ENCODE measurements at regions not wholly inside any gene's neighbourhood (a gene's known extent, or its start where the extent isn't known, plus 50 kb on each side); places are given as distances from the start of the nearest gene placed in this dataset.
A peak's percentile ranks its signal among the peaks of the same experiment; 100 is the strongest.

- DNase-seq (ENCODE audit: low read depth in 2 of 2), result no peak
Measured at GRCh38 chr12:91542067-91542466, 359.4 kb upstream of the DCN start.

- DNase-seq (ENCODE audit: low read depth in 2 of 2), result no peak
Measured at GRCh38 chr12:91538418-91538817, 355.8 kb upstream of the DCN start.

GRCh38 chr12:91533366-91533765, 350.7 kb upstream of the DCN start:
- DNase-seq (ENCODE audit: low read depth in 2 of 2), result no peak

GRCh38 chr12:91529829-91530228, 347.2 kb upstream of the DCN start:
- no peak for DNase-seq (ENCODE audit: low read depth in 2 of 2)

- DNase-seq (ENCODE audit: low read depth in 2 of 2), result no peak
Measured at GRCh38 chr12:91523831-91524230, 341.2 kb upstream of the DCN start.

GRCh38 chr12:91516695-91517047, 334.1 kb upstream of the DCN start:
- no peak for DNase-seq (ENCODE audit: low read depth in 2 of 2)

- DNase-seq (ENCODE audit: low read depth in 2 of 2), result no peak
Measured at GRCh38 chr12:91515944-91516694, 333.5 kb upstream of the DCN start.

- DNase-seq (ENCODE audit: low read depth in 2 of 2), result peak in 1 of 2 experiments; percentile 1
Measured at GRCh38 chr12:91513313-91513712, 330.7 kb upstream of the DCN start.

DNA sequence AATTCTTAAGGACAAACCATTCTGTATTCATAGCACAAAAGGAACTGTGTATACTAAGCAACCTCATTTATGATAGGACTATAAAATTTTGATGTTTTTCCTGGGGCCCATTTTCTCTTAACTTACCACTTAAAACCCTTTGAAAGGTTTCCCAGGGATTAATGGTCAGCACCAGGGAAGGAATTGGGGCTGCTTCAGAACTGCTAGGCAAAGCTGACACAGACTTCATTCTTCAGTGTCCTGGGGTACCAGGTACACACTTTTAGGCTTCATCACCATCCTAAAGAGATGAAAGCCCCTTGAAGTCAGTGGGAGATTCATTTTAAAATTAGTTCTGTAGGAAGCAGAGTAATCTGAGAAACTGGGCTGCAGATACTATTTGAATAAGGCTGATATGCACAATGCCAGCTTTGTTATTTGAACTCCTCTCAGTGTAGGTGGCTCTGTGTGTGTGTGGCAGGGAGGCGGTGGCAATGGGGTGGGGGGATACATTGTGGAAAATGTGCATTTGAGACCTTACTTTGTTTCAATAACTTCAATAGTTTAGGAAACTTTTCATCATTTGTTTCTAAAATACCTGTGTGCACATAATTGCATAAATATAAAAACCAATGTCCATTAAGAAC, 329.3 kb upstream of the DCN start:
- DNase-seq (ENCODE audit: low read depth in 2 of 2), result no peak

DNA sequence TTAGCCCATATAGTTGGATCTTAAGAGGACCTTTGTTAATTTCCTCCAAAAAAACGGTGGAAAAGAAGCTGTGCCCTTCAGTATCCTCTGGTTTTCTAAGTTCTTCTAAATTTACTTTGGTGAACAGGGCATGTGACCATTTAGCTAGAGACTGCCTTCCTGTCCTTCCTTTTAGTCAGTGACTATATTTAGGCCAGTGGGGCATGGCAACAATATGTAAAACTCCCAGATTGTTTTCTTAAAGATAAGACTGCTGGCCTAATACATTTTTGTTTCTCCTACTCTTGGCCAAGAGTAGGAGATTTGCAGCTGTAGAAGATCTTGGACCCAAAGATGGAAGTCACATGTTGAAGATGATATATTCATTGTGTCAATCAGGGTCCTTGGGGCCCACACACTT, 325.1 kb upstream of the DCN start:
- no peak for DNase-seq (ENCODE audit: low read depth in 2 of 2)

GRCh38 chr12:91506452-91506851, 323.8 kb upstream of the DCN start:
- DNase-seq (ENCODE audit: low read depth in 2 of 2), result no peak

GRCh38 chr12:91505006-91505405, 322.4 kb upstream of the DCN start:
- no peak for DNase-seq (ENCODE audit: low read depth in 2 of 2)

- DNase-seq (ENCODE audit: low read depth in 2 of 2), result no peak
Measured at GRCh38 chr12:91502208-91502607, 319.6 kb upstream of the DCN start.

- DNase-seq (ENCODE audit: low read depth in 2 of 2), result no peak
Measured at GRCh38 chr12:91496337-91496736, 313.7 kb upstream of the DCN start.

DNA sequence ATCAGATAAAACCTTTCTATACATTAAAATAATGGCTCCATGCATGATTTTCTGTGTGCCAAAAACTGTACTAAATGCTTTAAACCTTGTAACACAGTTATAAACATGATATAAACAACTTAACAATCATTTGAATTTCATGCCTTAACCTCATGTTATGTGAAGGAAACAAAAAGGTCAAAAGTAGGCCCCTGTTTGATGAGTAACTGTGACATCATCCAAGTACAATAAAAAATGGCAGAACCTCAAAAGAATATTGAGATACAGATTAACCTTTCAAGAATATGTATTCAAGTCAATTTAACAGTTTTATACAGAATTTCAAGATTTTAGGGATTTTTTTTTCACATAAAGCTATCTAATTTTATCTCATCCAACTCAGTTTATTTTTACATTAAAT, 310.7 kb upstream of the DCN start:
- no peak for DNase-seq (ENCODE audit: low read depth in 2 of 2)

- DNase-seq (ENCODE audit: low read depth in 2 of 2), result no peak
Measured at GRCh38 chr12:91492648-91493047, 310.0 kb upstream of the DCN start.

DNA sequence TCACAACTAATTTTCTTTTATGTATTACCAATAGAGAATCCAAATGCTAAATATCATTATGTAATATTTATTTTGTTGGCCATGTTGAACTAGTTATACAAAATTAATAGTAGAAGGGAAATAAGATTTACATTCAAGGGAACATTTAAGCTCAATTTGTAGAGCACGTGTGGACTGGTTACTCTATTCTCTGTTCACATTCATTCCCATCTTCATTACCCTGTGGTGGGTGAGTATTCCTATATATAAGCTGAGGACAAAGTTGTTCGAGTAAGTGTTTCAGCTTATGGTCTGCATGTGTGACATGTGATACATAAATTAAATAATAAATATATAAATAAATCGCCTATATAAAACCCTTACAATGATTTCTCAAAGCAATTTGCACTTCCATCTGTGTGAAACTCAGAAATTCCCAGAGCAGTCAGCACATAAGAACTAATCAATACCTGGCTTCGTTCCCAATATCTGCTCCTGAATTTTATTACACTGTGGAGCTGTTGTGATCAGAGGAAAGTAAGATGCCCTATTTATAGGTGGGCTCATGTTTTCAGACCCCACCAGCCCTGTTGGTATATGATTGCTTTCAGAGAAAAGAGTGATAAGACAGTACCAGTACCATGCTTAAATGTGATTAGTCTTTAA, 308.2 kb upstream of the DCN start:
- no peak for DNase-seq (ENCODE audit: low read depth in 2 of 2)

GRCh38 chr12:91483471-91483985, 300.9 kb upstream of the DCN start:
- no peak for DNase-seq (ENCODE audit: low read depth in 2 of 2)

GRCh38 chr12:91482231-91482630, 299.6 kb upstream of the DCN start:
- no peak for DNase-seq (ENCODE audit: low read depth in 2 of 2)

DNA sequence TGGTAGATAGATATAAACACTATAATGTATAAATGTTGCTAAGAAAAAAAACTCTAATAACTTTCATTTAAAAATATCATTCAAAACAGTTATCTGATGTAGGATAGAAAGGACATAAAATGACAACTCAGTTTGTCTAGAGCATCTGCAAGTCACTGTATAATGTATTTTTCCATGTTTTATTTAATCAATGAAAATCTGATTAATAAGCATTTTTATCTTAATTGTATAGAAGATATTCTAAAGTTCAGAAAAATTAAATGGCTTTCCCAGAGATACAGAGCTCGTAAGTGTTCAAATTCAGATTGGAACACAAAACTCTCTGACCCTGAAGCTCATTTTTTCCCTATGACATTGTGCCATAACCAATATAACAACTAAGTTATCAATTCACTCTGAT, 295.9 kb upstream of the DCN start:
- no peak for DNase-seq (ENCODE audit: low read depth in 2 of 2)

DNA sequence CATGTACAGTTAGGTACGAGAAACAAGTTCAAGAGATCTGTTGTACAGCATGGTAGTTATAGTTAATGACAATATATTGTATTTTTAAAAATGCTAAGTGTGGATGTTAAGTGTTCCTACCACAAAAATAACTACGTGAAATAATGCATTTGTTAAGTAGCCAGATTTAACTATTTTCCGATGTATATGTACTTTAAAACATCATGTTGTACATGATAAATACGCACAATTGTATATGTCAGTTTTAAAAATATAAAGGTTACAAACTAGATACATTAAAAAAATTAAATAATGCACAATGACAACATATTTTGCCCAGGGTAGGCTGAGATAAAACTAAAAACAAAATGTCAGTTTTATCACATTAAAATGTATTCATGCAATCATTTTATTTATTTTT, 285.1 kb upstream of the DCN start:
- DNase-seq (ENCODE audit: low read depth in 2 of 2), result no peak

DNA sequence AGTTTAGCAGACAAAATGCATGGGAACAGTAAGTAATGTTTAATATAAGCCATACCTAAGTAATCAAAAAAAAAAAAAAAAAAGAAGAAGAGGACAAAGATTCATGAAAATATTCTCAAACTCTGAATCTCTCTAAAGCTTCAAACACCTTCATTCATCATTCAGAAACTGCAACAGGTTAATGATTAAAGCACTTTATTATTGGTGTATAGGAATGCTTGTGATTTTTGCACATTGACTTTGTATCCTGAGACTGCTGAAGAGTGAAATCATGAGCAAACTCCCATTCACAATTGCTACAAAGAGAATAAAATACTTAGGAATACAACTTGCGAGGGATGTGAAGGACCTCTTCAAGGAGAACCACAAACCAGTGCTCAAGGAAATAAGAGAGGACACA, 278.4 kb upstream of the DCN start:
- no peak for DNase-seq (ENCODE audit: low read depth in 2 of 2)

DNA sequence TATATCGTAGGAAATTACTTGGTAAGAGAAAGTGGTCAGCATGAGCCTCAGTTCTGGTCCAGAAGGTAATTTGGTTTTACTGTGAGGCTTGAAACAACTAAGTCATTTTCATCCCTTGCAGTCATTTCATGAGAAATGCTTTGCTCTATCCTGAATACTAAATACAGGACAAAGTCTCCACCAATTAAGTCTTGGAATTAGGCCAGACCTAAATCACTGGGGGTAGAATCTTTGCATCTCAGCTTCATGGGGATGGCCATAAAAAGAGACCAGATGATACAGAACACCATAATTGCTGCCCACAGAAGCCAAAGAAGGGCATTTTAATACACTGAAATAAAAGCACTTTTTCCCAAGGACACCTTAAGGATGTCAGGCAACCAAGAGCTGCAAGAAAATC, 277.9 kb upstream of the DCN start:
- DNase-seq (ENCODE audit: low read depth in 2 of 2), result no peak
